ENCODE measurements at regions not wholly inside any gene's neighbourhood (a gene's known extent, or its start where the extent isn't known, plus 50 kb on each side); places are given as distances from the start of the nearest gene placed in this dataset.
"Not testable (repeated sequence)": the region's sequence is repeated elsewhere in the genome, so short reads cannot be mapped to it uniquely, and the experiment has no call there.

- Histone ChIP-seq H3K79me2 (ENCODE audit: control insufficient read depth, insufficient read depth, low read length) (no peaks in the 10 kb centered on the region), H4K20me1 (replicated peaks; ENCODE audit: control insufficient read depth, extremely low read depth, insufficient read depth, low read length) (no peaks in the 10 kb centered on the region), H3K4me3 (replicated peaks in 1 of 3; ENCODE audit: insufficient read depth in 1 of 3, low read depth in 1 of 3, low read length in 3 of 3) (no peak overlapping the region), H3K4me2 (ENCODE audit: insufficient read depth, low read length) (no peak overlapping the region), H2AFZ (ENCODE audit: low read depth, low read length) (no peak overlapping the region), H3K27me3 (ENCODE audit: control insufficient read depth in 2 of 2, insufficient read depth in 2 of 2, low read length in 2 of 2) (no peaks in the 10 kb centered on the region), H3K9me1 (replicated peaks; ENCODE audit: control insufficient read depth, extremely low read depth, insufficient read depth, low read length) (no peaks in the 10 kb centered on the region), H3K4me1 (ENCODE audit: control insufficient read depth, extremely low read depth, insufficient read depth, low read length) (peaks cover 9% of the 10 kb centered on the region), H3K9me3 (replicated peaks; ENCODE audit: control insufficient read depth, insufficient read depth, low read length) (no peaks in the 10 kb centered on the region), H3K27ac (ENCODE audit: insufficient read depth, low read depth, low read length) (no peak overlapping the region), H3K9ac (replicated peaks; ENCODE audit: extremely low read depth, insufficient read depth, low read length) (no peak overlapping the region), H3K36me3 (ENCODE audit: control insufficient read depth in 2 of 2, extremely low read depth in 1 of 2, insufficient read depth in 2 of 2, low read length in 2 of 2) (no peaks in the 10 kb centered on the region)
- POLR2A ChIA-PET = no interaction called here
- CTCF ChIA-PET = interaction anchor here (1.0 kb wide), 1 partner anchor 28 kb away, joined by 3 read pairs; no protein-coding TSS in a partner anchor
- intact Hi-C loops (cut with micrococcal nuclease) (no loop called here), dilution Hi-C loops (cut with MboI; ENCODE audit: extremely low pct_ligation_motif_present, low sequenced_read_pairs) (no loop called here)
- TF ChIP-seq MAX (IDR thresholded peaks at IDR 0.05; ENCODE audit: insufficient read depth, insufficient read length) (no peak), MYC (IDR thresholded peaks at IDR 0.05; ENCODE audit: low read depth, low read length) (no peak), EZH2 (IDR thresholded peaks at IDR 0.05; ENCODE audit: borderline replicate concordance, low read depth, low read length, severe bottlenecking) (no peak), FOS (IDR thresholded peaks at IDR 0.05; ENCODE audit: borderline replicate concordance, insufficient read depth, low read length) (no peak), JUN (IDR thresholded peaks at IDR 0.05; ENCODE audit: borderline replicate concordance, insufficient read depth, insufficient read length, low read depth) (no peak), POLR2A (IDR thresholded peaks at IDR 0.05; ENCODE audit: low read depth, low read length) (no peak)
- no TSS peak for BruUV-seq (replicated peaks)
- FAIRE-seq (no peak), DNase-seq (ENCODE audit: low read depth, low spot score) (no peak)
These were observed 108.7 kb upstream of the SLC39A10 start for GRCh38 chr2:195548198-195548940.

DNA sequence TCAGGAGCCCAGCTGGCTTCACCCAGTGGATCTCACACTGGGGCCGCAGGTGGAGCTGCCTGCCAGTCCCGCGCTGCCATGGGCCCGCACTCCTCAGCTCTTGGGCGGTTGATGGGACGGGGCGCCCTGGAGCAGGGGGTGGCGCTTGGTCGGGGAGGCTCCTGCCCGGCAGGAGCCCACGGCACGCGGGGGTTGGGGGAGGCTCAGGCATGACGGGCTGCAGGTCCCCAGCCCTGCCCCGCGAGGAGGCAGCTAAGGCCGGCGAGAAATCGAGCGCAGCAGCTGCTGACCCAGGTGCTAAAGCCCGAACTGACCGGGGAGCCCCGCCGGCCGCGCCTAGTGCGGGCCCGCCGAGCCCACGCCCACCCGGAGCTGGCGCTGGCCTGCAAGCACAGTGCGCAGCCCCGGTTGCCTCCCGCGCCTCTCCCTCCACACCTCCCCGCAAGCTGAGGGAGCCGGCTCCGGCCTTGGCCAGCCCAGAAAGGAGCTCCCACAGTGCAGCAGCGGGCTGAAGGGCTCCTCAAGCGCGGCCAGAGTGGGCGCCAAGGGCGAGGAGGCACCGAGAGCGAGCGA is 109.7 kb upstream of the SLC39A10 start:
- dilution Hi-C loops (cut with MboI; ENCODE audit: extremely low pct_ligation_motif_present, low sequenced_read_pairs); FAIRE-seq; H4K20me1 ChIP-seq (replicated peaks; ENCODE audit: control insufficient read depth, extremely low read depth, insufficient read depth, low read length); intact Hi-C loops (cut with micrococcal nuclease); H3K9ac ChIP-seq (replicated peaks; ENCODE audit: extremely low read depth, insufficient read depth, low read length); H2AFZ ChIP-seq (ENCODE audit: low read depth, low read length); BruUV-seq (replicated peaks); H3K9me1 ChIP-seq (replicated peaks; ENCODE audit: control insufficient read depth, extremely low read depth, insufficient read depth, low read length); H3K79me2 ChIP-seq (ENCODE audit: control insufficient read depth, insufficient read depth, low read length); H3K4me1 ChIP-seq (ENCODE audit: control insufficient read depth, extremely low read depth, insufficient read depth, low read length); H3K36me3 ChIP-seq (ENCODE audit: control insufficient read depth in 2 of 2, extremely low read depth in 1 of 2, insufficient read depth in 2 of 2, low read length in 2 of 2); H3K4me2 ChIP-seq (ENCODE audit: insufficient read depth, low read length); H3K4me3 ChIP-seq (replicated peaks in 1 of 3; ENCODE audit: insufficient read depth in 1 of 3, low read depth in 1 of 3, low read length in 3 of 3); H3K27ac ChIP-seq (ENCODE audit: insufficient read depth, low read depth, low read length); POLR2A ChIA-PET; DNase-seq (ENCODE audit: low read depth, low spot score); H3K27me3 ChIP-seq (ENCODE audit: control insufficient read depth in 2 of 2, insufficient read depth in 2 of 2, low read length in 2 of 2); H3K9me3 ChIP-seq (replicated peaks; ENCODE audit: control insufficient read depth, insufficient read depth, low read length): not testable (repeated sequence)
- CTCF ChIA-PET = interaction anchor here (1.0 kb wide), 1 partner anchor 29 kb away, joined by 3 read pairs; no protein-coding TSS in a partner anchor

Data from endothelial cell of umbilical vein (primary cell).